MCF 10A (cell line): ENCODE measurements at regions not wholly inside any gene's neighbourhood (a gene's known extent, or its start where the extent isn't known, plus 50 kb on each side); places are given as distances from the start of the nearest gene placed in this dataset.
A peak's percentile ranks its signal among the peaks of the same experiment; 100 is the strongest.

ENCODE experiments used
- BruUV-seq: library from RNA; stranded (reverse); fragments of 400-500 nt; replicated peaks from 2 replicates; lab custom pipeline; 2021; lab: Mats Ljungman, UMichigan
- CTCF ChIA-PET: fragments of 300-600 bp; sonication (Branson Sonifier 250); formaldehyde crosslinking; extraction: SDS; loops from one replicate; lab custom pipeline; 2021; ENCODE audit warnings: antibody characterized with exemption, inconsistent platforms; lab: Yijun Ruan, JAX
- POLR2A ChIA-PET: fragments of 300-600, 350-650 bp; sonication (Branson Sonifier 250); formaldehyde crosslinking; extraction: SDS; loops from one replicate; lab custom pipeline; 2020; ENCODE audit warnings: antibody characterized with exemption, inconsistent platforms; lab: Yijun Ruan, JAX
- DNase-seq: peaks from one replicate; pipeline ENCODE4 v3.0.0-alpha.2; 2018; ENCODE audit not compliant: unreplicated experiment
- H3K27ac Mint-ChIP-seq: one replicate; pipeline ENCODE4 v1.8.0; 2022; ENCODE audit warnings: mild to moderate bottlenecking, low read depth, mixed read lengths; ENCODE audit not compliant: unreplicated experiment
- H3K27me3 Mint-ChIP-seq: one replicate; pipeline ENCODE4 v1.8.0; 2022; ENCODE audit warnings: mixed read lengths; ENCODE audit not compliant: insufficient read depth, unreplicated experiment
- H3K36me3 Mint-ChIP-seq: one replicate; pipeline ENCODE4 v1.8.0; 2022; ENCODE audit warnings: mild to moderate bottlenecking, moderate library complexity, mixed read lengths; ENCODE audit not compliant: insufficient read depth, unreplicated experiment
- H3K4me1 Mint-ChIP-seq: one replicate; pipeline ENCODE4 v1.8.0; 2022; ENCODE audit warnings: mixed read lengths; ENCODE audit not compliant: insufficient read depth, unreplicated experiment
- H3K4me3 Mint-ChIP-seq: one replicate; pipeline ENCODE4 v1.8.0; 2022; ENCODE audit warnings: mild to moderate bottlenecking, moderate library complexity, mixed read lengths; ENCODE audit not compliant: unreplicated experiment
- H3K9me3 Mint-ChIP-seq: one replicate; pipeline ENCODE4 v1.8.0; 2022; ENCODE audit warnings: mixed read lengths; ENCODE audit not compliant: unreplicated experiment
- CTCF ChIP-seq: fragments of 200-600 bp; IDR thresholded peaks from one replicate; pipeline ENCODE4 v1.8.0; 2022; ENCODE audit warnings: antibody characterized with exemption, mild to moderate bottlenecking; ENCODE audit not compliant: unreplicated experiment
- intact Hi-C: fragments of 100-400 bp; cut with micrococcal nuclease; formaldehyde crosslinking; loops from 2 replicates; pipeline ENCODE4 v1.14.1; 2022

GRCh38 chr2:13390676-13391075, 673.9 kb downstream of the TRIB2 start:
- no peak overlapping the region for H3K4me3 Mint-ChIP-seq
- no TSS peak for BruUV-seq
- no peak overlapping the region for H3K27ac Mint-ChIP-seq
- ChIA-PET CTCF (no interaction called here), POLR2A (no interaction called here)
- no peaks in the 10 kb centered on the region for H3K9me3 Mint-ChIP-seq
- TF ChIP-seq CTCF = no peak
- no peaks in the 10 kb centered on the region for H3K27me3 Mint-ChIP-seq
- no peak for DNase-seq
- H3K4me1 Mint-ChIP-seq = no peaks in the 10 kb centered on the region
- intact Hi-C loops = no loop called here
- H3K36me3 Mint-ChIP-seq = no peaks in the 10 kb centered on the region

GRCh38 chr2:13401312-13401711, 684.6 kb downstream of the TRIB2 start:
- H3K9me3 Mint-ChIP-seq = peaks cover 6% of the 10 kb centered on the region
- ChIA-PET CTCF (no interaction called here), POLR2A (no interaction called here)
- H3K36me3 Mint-ChIP-seq = no peaks in the 10 kb centered on the region
- H3K27ac Mint-ChIP-seq = no peak overlapping the region
- intact Hi-C loops = no loop called here
- no TSS peak for BruUV-seq
- no peaks in the 10 kb centered on the region for H3K27me3 Mint-ChIP-seq
- H3K4me3 Mint-ChIP-seq = no peak overlapping the region
- DNase-seq = no peak
- H3K4me1 Mint-ChIP-seq = no peaks in the 10 kb centered on the region
- TF ChIP-seq CTCF = no peak

- no peaks in the 10 kb centered on the region for H3K36me3 Mint-ChIP-seq
- intact Hi-C loops = loop anchor here (5.0 to 10.0 kb wide), 2 partner anchors 209 to 362 kb away; no protein-coding TSS in a partner anchor
- BruUV-seq = no TSS peak
- peak; percentile 21 for DNase-seq
- no peaks in the 10 kb centered on the region for H3K27me3 Mint-ChIP-seq
- CTCF ChIA-PET = interaction anchor here (0.7 kb wide), 1 partner anchor 1202 kb away, joined by 3 read pairs; no protein-coding TSS in a partner anchor
- no peak overlapping the region for H3K4me3 Mint-ChIP-seq
- POLR2A ChIA-PET = no interaction called here
- H3K27ac Mint-ChIP-seq = no peak overlapping the region
- no peak for TF ChIP-seq CTCF
- no peaks in the 10 kb centered on the region for H3K4me1 Mint-ChIP-seq
- H3K9me3 Mint-ChIP-seq = peaks cover 10% of the 10 kb centered on the region
These were observed 697.3 kb downstream of the TRIB2 start for GRCh38 chr2:13413989-13414388.

GRCh38 chr2:13414897-13415296, 698.2 kb downstream of the TRIB2 start:
- H3K36me3 Mint-ChIP-seq = no peaks in the 10 kb centered on the region
- CTCF ChIA-PET = interaction anchor here (0.5 to 0.7 kb wide), 2 partner anchors 444 to 1201 kb away, joined by 3 read pairs; no protein-coding TSS in a partner anchor
- no peak overlapping the region for H3K27ac Mint-ChIP-seq
- H3K4me1 Mint-ChIP-seq = no peaks in the 10 kb centered on the region
- no peak for TF ChIP-seq CTCF
- POLR2A ChIA-PET = interaction anchor here (0.7 kb wide), 1 partner anchor 9 kb away, joined by 3 read pairs; no protein-coding TSS in a partner anchor
- H3K9me3 Mint-ChIP-seq = peaks cover 10% of the 10 kb centered on the region
- no peak overlapping the region for H3K4me3 Mint-ChIP-seq
- no TSS peak for BruUV-seq
- DNase-seq = no peak
- intact Hi-C loops = loop anchor here (5.0 to 10.0 kb wide), 2 partner anchors 210 to 363 kb away; no protein-coding TSS in a partner anchor
- no peaks in the 10 kb centered on the region for H3K27me3 Mint-ChIP-seq
